ENCODE measurements at regions not wholly inside any gene's neighbourhood (a gene's known extent, or its start where the extent isn't known, plus 50 kb on each side); places are given as distances from the start of the nearest gene placed in this dataset.

GRCh38 chr9:22307013-22307711, 139.5 kb upstream of the DMRTA1 start:
- no peaks in the 10 kb centered on the region for H3F3A ChIP-seq (ENCODE audit: insufficient read depth, low read depth)
- H3K27ac ChIP-seq: no peak overlapping the region
- H4K20me1 ChIP-seq (ENCODE audit: insufficient read depth): no peaks in the 10 kb centered on the region
- POLR2A ChIA-PET (ENCODE audit: unreplicated experiment): no interaction called here
- no peaks in the 10 kb centered on the region for H3K4me1 ChIP-seq (replicated peaks; ENCODE audit: insufficient read depth)
- no peaks in the 10 kb centered on the region for H3K9me3 ChIP-seq (ENCODE audit: insufficient read depth, low read depth)
- TF ChIP-seq CTCF (conservative IDR thresholded peaks at IDR 0.05): peak; percentile 75
- TF ChIP-seq EZH2 (IDR thresholded peaks at IDR 0.05; ENCODE audit: low read depth): no peak
- CTCF ChIA-PET: interaction anchor here (0.8 to 1.4 kb wide), 4 partner anchors 145 to 1054 kb away, joined by 3 to 9 read pairs (median 4); no protein-coding TSS in a partner anchor
- H3K9me2 ChIP-seq (ENCODE audit: insufficient read depth): no peaks in the 10 kb centered on the region
- BruUV-seq (replicated peaks): no TSS peak
- H3K4me3 ChIP-seq: no peak overlapping the region
- no peak overlapping the region for H2AFZ ChIP-seq
- H3K27me3 ChIP-seq (ENCODE audit: insufficient read depth, low read depth): no peaks in the 10 kb centered on the region
- intact Hi-C loops (cut with micrococcal nuclease; ENCODE audit: unreplicated experiment): loop anchor here (1.0 kb wide), 2 partner anchors 145 to 493 kb away; no protein-coding TSS in a partner anchor
- H3K36me3 ChIP-seq (ENCODE audit: low read depth): no peaks in the 10 kb centered on the region
- H3K79me2 ChIP-seq (ENCODE audit: low read depth): no peaks in the 10 kb centered on the region
- H3K4me2 ChIP-seq: no peak overlapping the region
- DNase-seq: peak; percentile 7 to 40

DNA sequence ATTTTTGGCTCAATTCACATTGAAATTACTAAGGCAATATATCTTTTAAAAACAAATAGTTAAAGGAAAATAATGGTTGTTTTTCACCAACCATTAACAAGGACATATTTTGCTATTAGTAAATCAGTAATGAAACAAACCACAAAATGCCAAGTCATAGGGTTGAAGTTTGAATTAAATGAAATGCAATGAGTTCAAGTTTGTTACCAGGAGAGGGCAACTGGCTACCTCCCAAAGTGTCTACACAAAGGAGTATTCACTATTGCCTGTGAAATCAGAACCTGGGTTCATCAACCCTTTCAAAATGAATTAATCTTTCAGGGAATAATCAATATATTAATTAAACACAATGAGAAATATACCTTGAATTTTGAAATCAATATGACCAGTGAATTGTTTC, 138.4 kb upstream of the DMRTA1 start:
- no peak for DNase-seq
- CTCF ChIA-PET: no interaction called here
- no TSS peak for BruUV-seq (replicated peaks)
- H3F3A ChIP-seq (ENCODE audit: insufficient read depth, low read depth): no peaks in the 10 kb centered on the region
- H3K9me2 ChIP-seq (ENCODE audit: insufficient read depth): no peaks in the 10 kb centered on the region
- no peaks in the 10 kb centered on the region for H3K36me3 ChIP-seq (ENCODE audit: low read depth)
- no peaks in the 10 kb centered on the region for H3K4me1 ChIP-seq (replicated peaks; ENCODE audit: insufficient read depth)
- H2AFZ ChIP-seq: no peak overlapping the region
- POLR2A ChIA-PET (ENCODE audit: unreplicated experiment): no interaction called here
- H3K79me2 ChIP-seq (ENCODE audit: low read depth): no peaks in the 10 kb centered on the region
- no peaks in the 10 kb centered on the region for H3K27me3 ChIP-seq (ENCODE audit: insufficient read depth, low read depth)
- H3K27ac ChIP-seq: no peak overlapping the region
- TF ChIP-seq EZH2 (IDR thresholded peaks at IDR 0.05; ENCODE audit: low read depth) (no peak), CTCF (conservative IDR thresholded peaks at IDR 0.05) (no peak)
- H3K4me2 ChIP-seq: no peak overlapping the region
- no peaks in the 10 kb centered on the region for H3K9me3 ChIP-seq (ENCODE audit: insufficient read depth, low read depth)
- no peaks in the 10 kb centered on the region for H4K20me1 ChIP-seq (ENCODE audit: insufficient read depth)
- no peak overlapping the region for H3K4me3 ChIP-seq
- intact Hi-C loops (cut with micrococcal nuclease; ENCODE audit: unreplicated experiment): no loop called here

- no peaks in the 10 kb centered on the region; the same call in 1 of the 2 replicates for H3K9me2 ChIP-seq (ENCODE audit: insufficient read depth)
- no peak overlapping the region for H3K4me3 ChIP-seq
- intact Hi-C loops (cut with micrococcal nuclease; ENCODE audit: unreplicated experiment): no loop called here
- TF ChIP-seq CTCF (conservative IDR thresholded peaks at IDR 0.05): no peak
- TF ChIP-seq EZH2 (IDR thresholded peaks at IDR 0.05; ENCODE audit: low read depth): no peak
- no peaks in the 10 kb centered on the region for H3F3A ChIP-seq (ENCODE audit: insufficient read depth, low read depth)
- no peak overlapping the region for H3K4me2 ChIP-seq
- H3K27ac ChIP-seq: no peak overlapping the region
- no peak for DNase-seq
- ChIA-PET POLR2A (ENCODE audit: unreplicated experiment) (no interaction called here), CTCF (no interaction called here)
- no peaks in the 10 kb centered on the region for H3K36me3 ChIP-seq (ENCODE audit: low read depth)
- no peaks in the 10 kb centered on the region for H3K4me1 ChIP-seq (replicated peaks; ENCODE audit: insufficient read depth)
- H2AFZ ChIP-seq: no peak overlapping the region
- H3K79me2 ChIP-seq (ENCODE audit: low read depth): no peaks in the 10 kb centered on the region
- no peaks in the 10 kb centered on the region for H3K9me3 ChIP-seq (ENCODE audit: insufficient read depth, low read depth)
- H4K20me1 ChIP-seq (ENCODE audit: insufficient read depth): no peaks in the 10 kb centered on the region
- no peaks in the 10 kb centered on the region for H3K27me3 ChIP-seq (ENCODE audit: insufficient read depth, low read depth)
- BruUV-seq (replicated peaks): no TSS peak
These were observed 130.0 kb upstream of the DMRTA1 start for GRCh38 chr9:22316645-22317044.

Measured in PC-9 (cell line).